ENCODE measurements at regions not wholly inside any gene's neighbourhood (a gene's known extent, or its start where the extent isn't known, plus 50 kb on each side); places are given as distances from the start of the nearest gene placed in this dataset.
"Not testable (repeated sequence)": the region's sequence is repeated elsewhere in the genome, so short reads cannot be mapped to it uniquely, and the experiment has no call there.

- no peak for DNase-seq
Measured at GRCh38 chr3:26291840-26292239, 330.7 kb upstream of the LRRC3B start.

- DNase-seq, result no peak
Measured at GRCh38 chr3:26292780-26293179, 329.8 kb upstream of the LRRC3B start.

DNA sequence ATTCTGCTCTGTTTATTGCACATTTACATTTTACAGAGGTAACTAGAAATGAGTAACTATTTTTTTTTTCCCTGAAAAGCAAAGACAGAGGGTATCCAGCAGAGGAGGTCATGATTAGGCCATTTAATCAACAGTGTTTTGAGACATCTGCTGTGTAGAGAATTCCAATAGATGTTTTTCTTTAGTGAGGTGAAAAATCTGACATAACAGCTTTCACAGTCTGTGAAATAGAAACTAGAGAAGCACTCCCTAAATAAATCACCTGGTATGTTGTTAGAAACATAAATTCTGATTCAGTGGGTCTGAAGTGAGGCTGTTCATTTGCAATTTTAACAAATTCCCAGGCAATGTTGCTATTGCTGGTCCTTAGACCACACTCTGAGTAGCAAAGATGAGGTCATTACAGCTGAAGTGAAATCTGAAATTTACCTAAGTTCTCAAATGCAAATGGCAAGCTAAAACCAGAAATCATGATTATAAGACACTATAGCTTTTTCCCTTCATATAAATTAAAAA lies 329.2 kb upstream of the LRRC3B start:
- no peak for DNase-seq

- no peak for DNase-seq
Measured at GRCh38 chr3:26307192-26307591, 315.4 kb upstream of the LRRC3B start.

- DNase-seq, result no peak
Measured at GRCh38 chr3:26307787-26308186, 314.8 kb upstream of the LRRC3B start.

GRCh38 chr3:26308454-26308853 lies 314.1 kb upstream of the LRRC3B start:
- no peak for DNase-seq

- DNase-seq, result not testable (repeated sequence)
Measured at GRCh38 chr3:26309536-26309935, 313.0 kb upstream of the LRRC3B start.

- no peak for DNase-seq
Measured at GRCh38 chr3:26312816-26313215, 309.8 kb upstream of the LRRC3B start.

DNA sequence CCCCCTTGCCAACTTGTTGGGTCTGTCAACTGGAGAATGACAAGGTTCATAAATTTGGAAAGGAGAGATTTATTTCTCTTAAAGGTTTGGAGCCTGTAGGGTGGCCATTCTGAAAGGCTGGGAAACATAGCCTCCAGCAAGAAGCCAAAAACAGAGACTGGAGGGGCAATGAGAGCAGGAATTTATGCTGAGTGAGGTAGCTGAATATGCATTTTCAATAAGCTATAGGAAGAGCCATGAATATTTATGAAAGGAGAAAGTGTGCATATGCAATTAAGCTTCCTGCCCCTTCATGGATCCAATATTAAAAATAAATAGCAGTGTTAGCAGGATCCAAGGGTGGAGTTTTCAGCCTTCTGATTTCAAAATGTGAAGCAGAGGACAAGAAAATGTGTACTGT lies 306.1 kb upstream of the LRRC3B start:
- DNase-seq, result no peak

GRCh38 chr3:26323741-26324140 lies 298.8 kb upstream of the LRRC3B start:
- not testable (repeated sequence) for DNase-seq

DNA sequence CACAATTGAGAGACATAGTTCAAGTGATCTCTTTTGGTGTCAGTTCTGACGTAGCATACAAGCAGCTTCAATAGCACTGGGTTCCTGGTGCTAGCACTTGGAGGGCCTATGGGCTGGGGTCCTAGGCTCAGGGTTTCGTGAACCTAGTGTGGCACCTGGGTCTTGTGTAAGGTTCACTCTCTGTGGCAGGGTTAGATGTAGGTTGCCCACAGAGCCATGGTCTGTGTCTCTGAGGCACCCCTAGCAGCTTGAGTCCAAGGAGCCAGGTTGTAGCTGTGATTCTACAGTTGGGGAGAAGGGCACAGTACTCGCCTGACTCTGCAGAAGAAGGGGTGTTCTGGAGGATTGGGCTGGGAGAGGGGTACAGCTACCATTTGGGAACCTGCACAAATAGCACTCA lies 282.6 kb upstream of the LRRC3B start:
- no peak for DNase-seq

DNA sequence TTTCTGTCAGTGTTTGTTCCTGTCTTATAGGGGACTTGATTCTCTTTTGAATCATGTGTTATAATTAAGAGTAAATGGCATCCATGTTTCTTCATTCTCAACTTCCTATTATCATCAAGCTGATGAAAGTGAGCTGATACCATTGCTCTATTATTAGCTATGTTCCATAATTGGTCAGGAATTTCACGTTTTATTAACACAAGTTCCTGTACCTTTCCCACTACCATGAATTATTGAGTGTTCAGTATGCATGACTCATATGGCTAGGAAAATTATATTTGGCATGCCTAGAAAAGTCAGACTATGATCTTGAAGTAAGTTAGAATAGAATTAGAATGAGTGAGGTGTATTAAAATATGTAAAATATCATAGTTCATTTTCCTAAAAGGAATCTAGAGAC lies 278.9 kb upstream of the LRRC3B start:
- no peak for DNase-seq

GRCh38 chr3:26345613-26346012 lies 277.0 kb upstream of the LRRC3B start:
- DNase-seq, result no peak

- DNase-seq, result no peak
Measured at GRCh38 chr3:26346497-26346896, 276.1 kb upstream of the LRRC3B start.

DNA sequence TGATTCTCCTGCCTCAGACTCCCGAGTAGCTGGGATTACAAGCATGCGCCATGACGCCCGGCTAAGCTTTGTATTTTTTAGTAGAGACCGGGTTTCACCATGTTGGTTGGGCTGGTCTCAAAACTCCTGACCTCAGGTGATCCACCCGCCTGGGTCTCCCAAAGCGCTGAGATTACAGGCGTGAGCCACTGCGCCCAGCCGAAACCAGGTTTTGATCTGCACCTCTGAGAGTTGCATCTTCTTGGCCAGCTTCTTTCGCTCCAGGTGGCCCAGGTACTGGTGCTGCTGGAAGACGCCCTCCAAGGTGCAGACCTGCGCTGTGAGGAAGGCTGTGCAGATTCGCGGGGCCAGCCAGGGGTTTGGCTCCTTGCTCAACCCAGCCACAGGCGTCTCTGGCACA lies 275.4 kb upstream of the LRRC3B start:
- DNase-seq, result no peak

DNA sequence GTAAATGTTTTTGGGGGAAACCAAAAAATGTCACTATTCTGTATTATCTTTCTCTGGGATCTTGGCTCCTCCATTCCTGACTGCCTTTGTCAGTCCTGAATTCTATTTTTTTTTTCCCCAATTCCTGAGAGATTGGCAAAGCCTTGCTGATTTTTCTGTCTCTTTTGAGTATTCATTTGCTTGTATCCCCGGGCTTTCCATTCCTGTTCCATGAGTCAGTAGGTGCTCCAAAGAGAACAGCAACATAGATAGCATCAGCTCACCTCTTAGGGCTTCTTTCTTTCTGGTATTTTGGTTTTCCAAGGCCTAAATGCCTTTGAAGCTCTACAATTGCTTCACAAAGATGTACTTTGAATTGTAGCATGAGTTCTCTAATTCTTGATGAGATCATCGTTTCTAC lies 271.7 kb upstream of the LRRC3B start:
- DNase-seq, result no peak

- DNase-seq, result no peak
Measured at GRCh38 chr3:26353097-26353496, 269.5 kb upstream of the LRRC3B start.

DNA sequence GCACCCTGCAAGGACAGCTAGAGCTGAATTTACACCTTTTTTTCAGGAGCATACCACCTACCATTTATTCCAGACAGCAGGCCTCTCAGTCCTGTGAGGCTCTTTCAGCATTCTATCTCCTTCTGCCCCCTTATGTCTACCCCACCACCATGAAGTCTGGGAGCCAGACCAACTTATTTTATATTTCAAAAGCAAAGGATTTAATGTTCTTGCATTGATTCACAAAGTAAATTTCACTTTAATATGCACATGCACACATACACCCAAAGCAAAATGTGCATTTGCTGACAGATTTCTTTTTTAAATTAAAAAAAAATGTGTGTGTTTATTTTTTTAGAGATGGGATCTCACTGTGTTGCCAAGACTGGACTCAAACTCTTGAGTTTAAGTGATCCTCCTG lies 264.2 kb upstream of the LRRC3B start:
- no peak for DNase-seq

DNA sequence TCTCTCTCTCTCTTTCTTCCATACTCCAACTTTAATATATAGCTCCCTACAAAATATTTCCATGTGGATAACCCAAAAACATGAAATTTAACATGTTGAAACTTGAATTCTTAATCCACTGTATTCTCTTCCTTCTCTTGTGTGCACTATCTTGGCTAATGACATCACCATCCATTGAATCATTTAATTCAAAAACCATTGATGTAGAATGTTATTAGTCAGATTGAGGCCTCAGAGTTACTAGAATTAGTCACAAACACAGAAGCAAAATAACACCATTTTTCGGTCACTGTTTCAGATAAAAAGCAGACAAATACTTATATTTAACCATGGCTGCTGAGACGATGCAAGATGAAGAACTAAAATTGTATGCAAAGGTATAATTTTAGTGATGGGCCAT lies 256.9 kb upstream of the LRRC3B start:
- no peak for DNase-seq

GRCh38 chr3:26368312-26368711 lies 254.3 kb upstream of the LRRC3B start:
- no peak for DNase-seq

- DNase-seq, result no peak
Measured at GRCh38 chr3:26369133-26369532, 253.4 kb upstream of the LRRC3B start.

- no peak for DNase-seq
Measured at GRCh38 chr3:26375843-26376530, 246.6 kb upstream of the LRRC3B start.

DNA sequence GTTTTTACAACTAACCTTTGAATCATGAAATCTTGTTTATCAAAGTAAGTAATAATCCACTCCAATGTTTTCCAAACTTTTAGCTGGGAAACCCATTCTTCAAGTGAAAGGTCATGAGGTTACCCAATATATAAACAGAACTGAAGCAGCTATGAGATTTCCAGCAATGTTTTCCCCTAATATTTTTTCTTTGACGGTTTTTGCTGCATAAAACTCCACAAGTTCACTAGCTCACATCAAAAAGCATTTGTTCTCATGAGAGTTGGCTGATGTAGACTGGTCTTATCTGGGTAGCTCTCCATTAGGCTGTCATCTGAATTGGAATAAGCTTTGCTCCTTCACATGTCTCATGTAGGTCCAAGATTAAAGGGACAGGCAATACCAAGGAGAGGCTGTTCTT lies 241.2 kb upstream of the LRRC3B start:
- DNase-seq, result no peak

DNA sequence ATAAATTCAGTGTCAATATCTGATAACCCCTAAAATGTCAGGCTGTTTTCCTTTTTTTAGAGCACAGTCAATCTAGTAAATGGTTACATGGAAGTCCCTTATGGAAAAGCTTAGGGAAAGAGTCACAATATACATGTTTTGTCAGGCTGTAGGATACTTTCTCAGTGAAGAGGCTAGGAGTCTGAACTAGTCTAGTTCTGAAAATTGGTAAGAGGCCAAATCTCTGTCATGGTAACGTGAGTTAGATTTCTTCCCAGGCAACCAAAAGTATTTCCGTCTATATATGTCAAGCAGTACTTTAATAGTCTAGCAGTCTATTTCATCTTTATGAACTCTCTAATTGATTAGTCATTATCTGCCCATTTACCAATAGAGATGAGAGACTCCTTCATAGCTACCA lies 215.9 kb upstream of the LRRC3B start:
- DNase-seq, result no peak

DNA sequence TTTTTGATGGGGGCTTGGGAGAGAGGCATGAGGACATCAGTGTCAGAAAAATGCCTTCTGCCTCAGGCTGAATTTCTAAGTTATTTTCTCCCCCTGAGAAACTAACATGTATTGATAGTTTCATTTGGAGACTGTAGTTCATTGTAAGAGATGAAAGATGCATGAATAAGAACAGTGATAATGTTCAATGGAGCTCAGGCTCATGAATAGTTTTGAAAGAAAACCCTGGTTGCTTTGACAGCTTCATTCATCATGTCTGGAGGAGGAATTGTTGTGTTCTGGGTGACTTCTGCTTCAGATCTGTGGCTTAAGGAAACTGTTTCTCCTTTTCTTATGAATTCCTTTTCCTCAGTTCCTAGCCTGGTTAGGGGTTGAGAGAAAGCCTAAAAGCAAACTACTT lies 204.0 kb upstream of the LRRC3B start:
- no peak for DNase-seq
